Activated T-cell treated with anti-CD3 and anti-CD28 coated beads for 24 hours (primary cell): ENCODE measurements at regions not wholly inside any gene's neighbourhood (a gene's known extent, or its start where the extent isn't known, plus 50 kb on each side); places are given as distances from the start of the nearest gene placed in this dataset.
"Not testable (repeated sequence)": the region's sequence is repeated elsewhere in the genome, so short reads cannot be mapped to it uniquely, and the experiment has no call there.

Source experiments
- DNase-seq: peaks from one replicate; pipeline ENCODE4 v3.0.0-alpha.2; 2020; ENCODE audit warnings: low read depth

DNA sequence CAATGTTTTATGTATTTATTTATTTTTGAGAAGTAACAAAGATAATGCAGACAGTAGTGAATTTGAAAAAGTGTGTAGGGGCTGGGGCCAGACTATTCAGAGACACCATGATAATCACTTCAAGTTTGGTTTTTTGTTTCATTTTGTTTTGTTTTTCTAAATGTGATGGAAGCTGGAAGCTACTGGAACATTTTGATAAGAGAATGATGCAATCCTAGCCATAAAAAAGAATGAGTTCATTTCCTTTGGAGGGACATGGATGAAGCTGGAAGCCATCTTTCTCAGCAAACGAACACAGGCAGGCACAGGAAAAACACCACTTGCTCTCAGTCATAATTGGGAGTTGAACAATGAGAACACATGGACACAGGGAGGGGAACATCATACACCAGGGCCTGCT is 706.6 kb upstream of the EPHA5 start:
- no peak for DNase-seq

DNA sequence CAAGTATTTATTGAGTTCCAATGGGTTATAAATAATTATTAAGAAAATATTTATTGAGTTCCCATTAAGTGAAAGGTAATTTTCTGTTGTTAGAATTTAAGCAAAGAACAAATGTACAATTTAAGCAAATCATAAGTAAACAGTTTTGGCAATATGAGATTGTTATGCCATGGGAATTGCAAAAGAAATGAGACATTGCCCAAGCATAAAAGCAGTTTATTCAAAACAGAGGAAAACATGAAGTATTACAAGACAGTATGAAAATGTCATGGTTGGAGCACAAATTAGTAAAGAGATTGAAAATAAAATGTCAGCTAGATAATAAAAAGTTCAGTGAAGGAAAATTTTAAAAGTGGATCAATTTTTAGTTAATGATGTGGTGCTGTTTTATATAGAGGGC is 706.1 kb upstream of the EPHA5 start:
- DNase-seq: no peak

- no peak for DNase-seq
These were observed 703.0 kb upstream of the EPHA5 start for GRCh38 chr4:66373268-66373667.

DNA sequence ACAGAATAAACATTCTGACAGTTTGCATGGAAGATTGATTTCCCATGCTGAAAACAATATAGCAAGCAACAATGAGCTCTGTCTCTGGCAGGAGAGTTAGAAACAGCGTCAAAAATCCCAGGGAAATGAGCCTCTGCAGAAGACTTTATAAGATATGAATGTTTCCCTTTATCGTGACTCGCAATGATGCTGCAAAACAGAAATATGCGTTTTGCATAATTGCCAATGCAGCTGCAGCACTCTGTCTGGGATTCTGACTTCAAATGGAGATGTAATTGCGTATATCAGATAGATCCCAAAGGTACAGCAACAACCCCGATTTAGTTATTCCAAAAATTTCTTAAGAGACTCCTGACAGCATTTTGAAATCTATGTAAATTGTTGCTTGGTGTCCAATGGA is 702.4 kb upstream of the EPHA5 start:
- no peak for DNase-seq

GRCh38 chr4:66367043-66367660 is 696.9 kb upstream of the EPHA5 start:
- DNase-seq: no peak

DNA sequence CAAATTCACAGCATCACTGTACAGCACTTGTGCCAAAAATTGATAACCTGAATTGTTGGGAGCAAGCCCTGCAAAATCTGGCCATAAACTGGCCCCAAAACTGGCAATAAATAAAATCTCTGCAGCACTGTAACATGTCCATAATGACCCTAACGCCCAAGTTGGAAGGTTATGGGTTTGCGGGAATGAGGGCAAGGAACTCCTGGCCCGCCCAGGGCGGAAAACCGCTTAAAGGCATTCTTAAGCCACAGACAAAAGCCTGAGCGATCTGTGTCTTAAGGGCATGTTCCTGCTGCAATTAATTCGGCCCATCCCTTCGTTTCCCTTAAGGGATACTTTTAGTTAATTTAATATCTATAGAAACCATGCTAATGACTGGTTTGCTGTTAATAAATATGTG is 690.1 kb upstream of the EPHA5 start:
- DNase-seq: not testable (repeated sequence)

- no peak for DNase-seq
These were observed 687.0 kb upstream of the EPHA5 start for GRCh38 chr4:66357316-66357715.

- no peak for DNase-seq
These were observed 685.0 kb upstream of the EPHA5 start for GRCh38 chr4:66355328-66355727.

- no peak for DNase-seq
These were observed 681.5 kb upstream of the EPHA5 start for GRCh38 chr4:66351761-66352160.

GRCh38 chr4:66340286-66340893 is 670.1 kb upstream of the EPHA5 start:
- no peak for DNase-seq

- no peak for DNase-seq
These were observed 668.7 kb upstream of the EPHA5 start for GRCh38 chr4:66339007-66339406.

DNA sequence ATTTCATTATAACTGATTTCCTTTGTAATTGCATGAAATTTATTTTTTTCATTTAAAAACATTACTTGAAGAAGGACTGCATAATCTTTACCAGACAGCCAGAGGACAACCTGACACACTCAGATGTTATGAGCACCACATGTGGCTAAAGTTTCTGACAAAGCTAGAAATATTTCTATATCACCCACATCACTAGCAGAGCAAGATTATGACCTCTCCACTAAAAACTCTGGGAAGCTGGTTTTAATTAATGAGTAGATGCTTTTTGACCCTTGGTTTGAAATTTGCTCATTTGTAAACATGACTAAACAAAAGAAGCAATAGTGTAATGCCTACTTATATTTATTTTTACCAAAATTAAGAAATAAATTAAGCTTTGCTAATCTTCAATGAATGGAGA is 661.5 kb upstream of the EPHA5 start:
- no peak for DNase-seq

GRCh38 chr4:66330125-66330524 is 659.8 kb upstream of the EPHA5 start:
- no peak for DNase-seq

DNA sequence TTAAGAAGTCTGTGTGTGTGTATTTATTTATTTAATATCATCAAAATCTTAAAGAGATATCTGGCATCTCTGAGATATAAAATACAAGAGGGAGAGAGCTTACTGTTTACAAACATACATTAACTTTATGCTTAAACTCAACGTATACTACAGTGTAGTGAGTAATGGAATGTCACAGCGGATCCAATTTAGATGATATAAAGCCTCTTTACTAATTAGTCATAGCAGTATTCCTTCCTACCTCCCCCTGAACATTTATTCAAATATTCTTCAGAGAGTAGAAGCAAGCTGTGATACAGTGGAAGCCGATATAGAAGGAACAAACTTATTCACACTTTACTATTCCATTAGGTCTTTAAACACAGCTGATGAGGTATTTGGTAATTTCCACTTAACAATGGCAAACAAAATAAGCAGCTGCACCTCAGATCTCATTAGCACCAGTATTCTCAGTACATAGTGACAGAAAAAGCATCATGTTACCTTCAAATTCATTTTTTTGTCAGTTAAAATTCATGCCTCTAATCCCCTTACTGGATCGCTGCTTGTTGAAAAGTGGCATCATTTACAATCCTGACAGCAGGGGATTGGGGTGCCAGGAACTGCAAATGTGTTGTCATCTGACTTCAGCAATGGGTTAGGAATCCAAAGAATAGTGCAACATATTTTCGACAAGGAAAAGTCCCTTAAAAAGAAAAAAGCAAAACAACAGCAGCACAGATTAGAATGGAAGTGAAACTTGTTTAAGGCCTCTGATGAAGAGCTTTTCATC is 658.7 kb upstream of the EPHA5 start:
- DNase-seq: no peak

- DNase-seq: no peak
These were observed 637.6 kb upstream of the EPHA5 start for GRCh38 chr4:66307641-66308438.

GRCh38 chr4:66300336-66300934 is 630.1 kb upstream of the EPHA5 start:
- no peak for DNase-seq

DNA sequence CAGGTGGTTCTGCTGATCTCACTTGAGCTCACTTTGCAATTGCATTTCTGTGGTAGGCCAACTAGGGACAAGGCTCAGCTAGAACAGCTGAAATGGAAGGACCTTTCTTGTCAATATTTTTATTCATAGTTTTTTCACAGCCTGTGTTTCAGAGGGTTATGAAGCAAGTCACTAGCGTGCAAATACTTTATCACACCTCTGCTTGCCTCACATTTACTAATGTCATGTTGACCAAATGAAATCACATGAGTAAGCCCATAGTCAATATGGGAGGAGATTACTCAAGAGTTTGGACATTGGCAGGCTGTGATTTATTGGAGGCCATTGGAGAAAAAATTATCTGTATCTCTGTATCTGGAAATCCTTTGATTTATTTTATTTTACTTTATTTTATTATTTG is 628.3 kb upstream of the EPHA5 start:
- DNase-seq: no peak

DNA sequence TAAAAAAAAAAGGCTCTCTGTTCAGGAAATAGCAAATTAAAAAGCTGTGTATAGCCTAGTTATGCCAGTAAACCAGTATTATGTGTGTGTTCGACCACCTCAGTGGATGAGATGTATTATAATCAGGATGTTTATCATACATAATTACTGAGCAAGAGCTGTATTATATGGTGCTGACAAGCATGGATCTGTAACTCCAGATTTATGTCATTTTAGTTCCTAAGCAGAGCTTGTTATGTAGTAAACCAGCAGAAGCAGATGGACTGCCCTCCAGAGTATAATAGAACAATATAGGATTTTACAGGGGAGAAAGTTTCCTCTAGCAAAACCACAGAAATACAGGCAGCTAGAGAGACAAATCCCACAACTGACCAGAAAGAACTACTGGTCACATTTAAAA is 627.4 kb upstream of the EPHA5 start:
- no peak for DNase-seq

GRCh38 chr4:66294638-66295037 is 624.3 kb upstream of the EPHA5 start:
- DNase-seq: no peak

GRCh38 chr4:66284991-66285451 is 614.7 kb upstream of the EPHA5 start:
- DNase-seq: no peak

DNA sequence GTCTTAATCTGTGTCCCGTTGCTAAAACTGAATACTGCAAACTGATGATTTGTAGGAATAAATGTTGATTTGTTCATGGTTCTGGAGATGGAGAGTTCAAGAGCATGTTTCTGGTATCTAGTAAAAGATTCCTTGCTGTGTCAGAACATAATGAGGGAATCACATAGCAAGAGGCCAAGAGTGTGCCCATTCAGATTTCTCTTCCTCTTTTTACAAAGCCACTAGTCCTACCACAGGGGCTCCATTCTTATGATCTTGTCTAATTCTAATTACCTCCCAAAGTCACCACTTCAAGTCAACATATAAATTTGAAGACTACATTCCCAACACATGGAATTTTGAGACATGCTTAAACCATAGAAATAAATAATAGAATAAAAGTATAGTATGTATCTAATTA is 608.8 kb upstream of the EPHA5 start:
- DNase-seq: no peak

DNA sequence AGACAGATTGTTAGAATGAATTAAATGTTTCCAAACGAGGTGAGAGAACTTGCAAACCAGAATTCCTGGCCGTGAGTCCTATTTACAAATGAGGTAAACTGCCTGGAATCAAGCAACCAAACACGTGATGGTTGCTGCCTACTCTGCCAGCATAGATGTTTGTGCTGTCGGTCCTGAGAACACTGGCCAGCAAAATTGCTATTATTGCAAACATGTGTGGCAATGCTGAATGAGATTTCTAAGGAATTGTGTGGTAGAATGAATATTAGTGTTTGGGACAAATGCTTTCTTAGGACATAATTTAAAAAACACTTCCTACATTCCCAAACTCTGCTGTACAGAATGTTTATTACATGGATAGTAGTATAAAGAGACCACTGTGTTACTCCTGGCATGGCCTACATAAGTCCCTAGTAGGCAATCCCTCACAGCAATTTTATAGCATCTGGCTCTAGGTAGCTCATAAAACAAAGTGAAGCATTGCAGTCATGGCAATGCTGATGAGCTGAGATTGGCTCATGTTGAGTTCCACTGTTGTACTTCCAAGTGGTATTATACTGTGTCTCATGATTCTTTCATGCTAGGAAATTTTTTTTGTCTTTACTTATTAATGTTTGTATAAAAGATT is 605.2 kb upstream of the EPHA5 start:
- no peak for DNase-seq
